Right atrium auricular region (tissue), 2 donors: ENCODE measurements at regions not wholly inside any gene's neighbourhood (a gene's known extent, or its start where the extent isn't known, plus 50 kb on each side); places are given as distances from the start of the nearest gene placed in this dataset.

ENCODE experiments used
- DNase-seq: peaks from one replicate; pipeline ENCODE4 v3.0.0-alpha.2; 2019; ENCODE audit warnings: low spot score
- H3K27ac ChIP-seq, 2 donors: fragments of 200-600 bp; sonication (generic); 1 replicate in 1 of 2; 2 replicates in 1 of 2; pipeline ENCODE4 v1.5.1; 2016 to 2019
- H3K27me3 ChIP-seq, 2 donors: fragments of 200-600 bp; sonication (generic); one replicate each; pipeline versions ENCODE4 v1.5.1 to v1.6.0; 2017 to 2019
- H3K36me3 ChIP-seq: fragments of 200-600 bp; sonication (generic); one replicate; pipeline ENCODE4 v1.5.1; 2016
- H3K4me1 ChIP-seq, 2 donors: fragments of 200-600 bp; sonication (generic); one replicate each; pipeline versions ENCODE4 v1.5.1 to v1.6.0; 2017 to 2019
- H3K4me3 ChIP-seq, 2 donors: fragments of 200-600 bp; sonication (generic); 1 replicate in 1 of 2; 2 replicates in 1 of 2; pipeline ENCODE4 v1.5.1; 2017 to 2019; ENCODE audit warnings: mild to moderate bottlenecking in 1 of 2, moderate library complexity in 1 of 2
- H3K9me3 ChIP-seq, 2 donors: fragments of 200-600 bp; sonication (generic); one replicate each; pipeline ENCODE4 v1.5.1; 2019
- CTCF ChIP-seq, 2 donors: fragments of 200-600 bp; sonication (generic); IDR thresholded peaks; one replicate each; pipeline ENCODE4 v1.5.1; 2019; ENCODE audit warnings: antibody characterized with exemption in 2 of 2

- Histone ChIP-seq H3K36me3 (no peaks in the 10 kb centered on the region), H3K27ac (no peak overlapping the region), H3K27me3 (no peaks in the 10 kb centered on the region), H3K9me3 (no peaks in the 10 kb centered on the region), H3K4me3 (no peak overlapping the region), H3K4me1 (peaks cover 0 to 8% of the 10 kb centered on the region in 2 donors)
- TF ChIP-seq CTCF (IDR thresholded peaks at IDR 0.05): no peak
- DNase-seq: no peak
Measured at GRCh38 chr2:204329016-204329415, 216.3 kb upstream of the PARD3B start.

- Histone ChIP-seq H3K4me1 (peaks cover 0 to 8% of the 10 kb centered on the region in 2 donors), H3K4me3 (no peak overlapping the region), H3K9me3 (no peaks in the 10 kb centered on the region), H3K27ac (no peak overlapping the region), H3K27me3 (no peaks in the 10 kb centered on the region), H3K36me3 (no peaks in the 10 kb centered on the region)
- no peak for TF ChIP-seq CTCF (IDR thresholded peaks at IDR 0.05)
- DNase-seq: no peak
Measured at GRCh38 chr2:204329532-204329931, 215.7 kb upstream of the PARD3B start.

- no peak for TF ChIP-seq CTCF (IDR thresholded peaks at IDR 0.05)
- H3K4me1 ChIP-seq: no peaks in the 10 kb centered on the region
- DNase-seq: no peak
- no peak overlapping the region for H3K27ac ChIP-seq
- no peak overlapping the region for H3K4me3 ChIP-seq
- H3K9me3 ChIP-seq: no peaks in the 10 kb centered on the region
- no peaks in the 10 kb centered on the region for H3K27me3 ChIP-seq
- H3K36me3 ChIP-seq: no peaks in the 10 kb centered on the region
Measured at GRCh38 chr2:204331180-204331579, 214.1 kb upstream of the PARD3B start.

- Histone ChIP-seq H3K36me3 (no peaks in the 10 kb centered on the region), H3K4me1 (no peaks in the 10 kb centered on the region), H3K4me3 (no peak overlapping the region), H3K27ac (no peak overlapping the region), H3K27me3 (no peaks in the 10 kb centered on the region), H3K9me3 (no peaks in the 10 kb centered on the region)
- no peak for TF ChIP-seq CTCF (IDR thresholded peaks at IDR 0.05)
- no peak for DNase-seq
Measured at GRCh38 chr2:204331988-204332387, 213.3 kb upstream of the PARD3B start.

- no peak for TF ChIP-seq CTCF (IDR thresholded peaks at IDR 0.05)
- no peak overlapping the region for H3K4me3 ChIP-seq
- H3K4me1 ChIP-seq: no peaks in the 10 kb centered on the region
- H3K36me3 ChIP-seq: no peaks in the 10 kb centered on the region
- H3K27me3 ChIP-seq: no peaks in the 10 kb centered on the region
- no peak overlapping the region for H3K27ac ChIP-seq
- no peaks in the 10 kb centered on the region for H3K9me3 ChIP-seq
- no peak for DNase-seq
Measured at GRCh38 chr2:204332706-204333105, 212.6 kb upstream of the PARD3B start.

- H3K4me1 ChIP-seq: no peaks in the 10 kb centered on the region
- no peak for TF ChIP-seq CTCF (IDR thresholded peaks at IDR 0.05)
- H3K27ac ChIP-seq: no peak overlapping the region
- H3K27me3 ChIP-seq: no peaks in the 10 kb centered on the region
- no peak for DNase-seq
- no peaks in the 10 kb centered on the region for H3K9me3 ChIP-seq
- H3K36me3 ChIP-seq: no peaks in the 10 kb centered on the region
- no peak overlapping the region for H3K4me3 ChIP-seq
Measured at GRCh38 chr2:204333861-204334260, 211.4 kb upstream of the PARD3B start.
